ENCODE measurements at regions not wholly inside any gene's neighbourhood (a gene's known extent, or its start where the extent isn't known, plus 50 kb on each side); places are given as distances from the start of the nearest gene placed in this dataset.

DNA sequence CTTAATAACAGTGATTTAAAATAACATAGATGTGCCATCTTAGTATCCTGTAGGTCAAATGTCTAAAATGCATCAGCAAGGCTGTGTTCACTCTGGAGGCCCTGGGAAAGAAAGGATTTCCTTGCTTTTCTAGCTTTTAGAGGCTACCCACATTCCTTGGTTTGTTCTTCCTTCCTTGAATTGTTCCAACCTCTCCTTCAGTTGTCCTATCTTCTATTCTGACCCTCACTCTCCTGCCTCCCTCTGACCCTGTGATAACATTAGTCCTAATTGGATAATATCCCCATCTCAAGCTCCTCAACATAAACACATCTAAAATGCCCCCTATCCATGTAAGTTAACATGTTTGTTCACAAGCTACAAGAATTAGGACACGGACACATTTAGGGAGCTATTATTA, 733.5 kb downstream of the SOCS6 start:
- H3K4me3 ChIP-seq, result no peak overlapping the region
- H3K4me1 ChIP-seq, result no peaks in the 10 kb centered on the region
- intact Hi-C loops (cut with DNase I), result no loop called here
- DNase-seq (ENCODE audit: extremely low spot score in 2 of 2), result no peak
- no peaks in the 10 kb centered on the region for H3K36me3 ChIP-seq
- H3K9me3 ChIP-seq, result no peaks in the 10 kb centered on the region
- no peak for TF ChIP-seq POLR2A (IDR thresholded peaks at IDR 0.05)
- no peaks in the 10 kb centered on the region for H3K27me3 ChIP-seq
- no peak overlapping the region for H3K27ac ChIP-seq

DNA sequence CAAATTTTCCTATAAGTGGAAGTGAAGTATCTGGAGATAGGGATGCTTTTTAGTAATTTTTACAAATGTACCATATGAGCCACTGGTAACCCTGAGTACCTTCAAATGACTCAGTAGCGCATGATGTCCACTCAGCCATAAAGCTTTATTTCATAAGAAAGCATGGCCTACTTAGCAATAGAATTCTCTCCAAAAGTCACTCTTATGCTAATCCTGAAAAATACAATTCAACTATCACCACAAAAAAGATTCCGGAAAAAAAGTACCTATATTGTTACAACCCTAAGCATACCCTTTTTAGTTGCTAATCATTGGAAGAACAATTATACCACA, 732.2 kb downstream of the SOCS6 start:
- Histone ChIP-seq H3K36me3 (no peaks in the 10 kb centered on the region), H3K4me3 (no peak overlapping the region), H3K27me3 (no peaks in the 10 kb centered on the region), H3K27ac (no peak overlapping the region), H3K4me1 (no peaks in the 10 kb centered on the region), H3K9me3 (no peaks in the 10 kb centered on the region)
- no peak for DNase-seq (ENCODE audit: extremely low spot score in 2 of 2)
- intact Hi-C loops (cut with DNase I), result no loop called here
- TF ChIP-seq, protein P1, sequence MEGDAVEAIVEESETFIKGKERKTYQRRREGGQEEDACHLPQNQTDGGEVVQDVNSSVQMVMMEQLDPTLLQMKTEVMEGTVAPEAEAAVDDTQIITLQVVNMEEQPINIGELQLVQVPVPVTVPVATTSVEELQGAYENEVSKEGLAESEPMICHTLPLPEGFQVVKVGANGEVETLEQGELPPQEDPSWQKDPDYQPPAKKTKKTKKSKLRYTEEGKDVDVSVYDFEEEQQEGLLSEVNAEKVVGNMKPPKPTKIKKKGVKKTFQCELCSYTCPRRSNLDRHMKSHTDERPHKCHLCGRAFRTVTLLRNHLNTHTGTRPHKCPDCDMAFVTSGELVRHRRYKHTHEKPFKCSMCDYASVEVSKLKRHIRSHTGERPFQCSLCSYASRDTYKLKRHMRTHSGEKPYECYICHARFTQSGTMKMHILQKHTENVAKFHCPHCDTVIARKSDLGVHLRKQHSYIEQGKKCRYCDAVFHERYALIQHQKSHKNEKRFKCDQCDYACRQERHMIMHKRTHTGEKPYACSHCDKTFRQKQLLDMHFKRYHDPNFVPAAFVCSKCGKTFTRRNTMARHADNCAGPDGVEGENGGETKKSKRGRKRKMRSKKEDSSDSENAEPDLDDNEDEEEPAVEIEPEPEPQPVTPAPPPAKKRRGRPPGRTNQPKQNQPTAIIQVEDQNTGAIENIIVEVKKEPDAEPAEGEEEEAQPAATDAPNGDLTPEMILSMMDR (IDR thresholded peaks at IDR 0.05), result no peak
- no peak for TF ChIP-seq POLR2AphosphoS5 (IDR thresholded peaks at IDR 0.05; ENCODE audit: insufficient read depth in 1 of 2, low read depth in 1 of 2)
- no peak for TF ChIP-seq POLR2A (IDR thresholded peaks at IDR 0.05)

DNA sequence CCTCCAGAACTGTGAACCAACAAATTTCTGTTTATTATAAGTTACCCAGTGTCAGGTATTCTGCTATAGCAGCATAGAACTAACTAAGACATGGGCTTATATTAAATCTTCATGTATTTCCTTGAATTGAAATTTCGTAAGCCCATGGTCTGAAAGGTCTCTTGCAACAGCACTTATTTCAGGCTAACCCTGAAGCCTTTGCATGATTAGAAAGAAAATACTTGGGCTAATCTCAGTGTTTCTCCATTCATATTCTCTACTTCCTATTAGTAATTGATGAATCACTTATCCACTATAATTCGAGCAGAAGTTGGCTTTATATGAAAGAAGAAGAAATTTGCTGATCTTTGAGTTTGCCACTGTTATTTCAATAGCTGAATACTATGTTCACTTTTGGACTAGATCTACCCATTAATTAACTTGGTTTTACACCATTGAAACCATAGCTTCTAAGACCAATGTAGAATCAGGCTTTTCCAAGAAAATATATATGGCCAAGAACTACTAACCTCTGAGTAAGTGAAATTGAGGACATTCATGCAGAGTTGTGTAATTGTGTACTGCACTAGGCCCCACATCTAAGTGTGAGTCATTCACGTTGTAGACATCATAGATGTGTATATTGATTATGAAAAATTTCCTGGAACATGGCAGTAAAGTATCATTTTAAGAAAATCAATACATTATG, 731.6 kb downstream of the SOCS6 start:
- Histone ChIP-seq H3K27ac (no peak overlapping the region), H3K27me3 (no peaks in the 10 kb centered on the region), H3K4me1 (no peaks in the 10 kb centered on the region), H3K36me3 (no peaks in the 10 kb centered on the region), H3K4me3 (no peak overlapping the region), H3K9me3 (no peaks in the 10 kb centered on the region)
- intact Hi-C loops (cut with DNase I), result no loop called here
- DNase-seq (ENCODE audit: extremely low spot score in 2 of 2), result no peak
- TF ChIP-seq, protein P1 (IDR thresholded peaks at IDR 0.05), result no peak
- no peak for TF ChIP-seq POLR2AphosphoS5 (IDR thresholded peaks at IDR 0.05; ENCODE audit: insufficient read depth in 1 of 2, low read depth in 1 of 2)

DNA sequence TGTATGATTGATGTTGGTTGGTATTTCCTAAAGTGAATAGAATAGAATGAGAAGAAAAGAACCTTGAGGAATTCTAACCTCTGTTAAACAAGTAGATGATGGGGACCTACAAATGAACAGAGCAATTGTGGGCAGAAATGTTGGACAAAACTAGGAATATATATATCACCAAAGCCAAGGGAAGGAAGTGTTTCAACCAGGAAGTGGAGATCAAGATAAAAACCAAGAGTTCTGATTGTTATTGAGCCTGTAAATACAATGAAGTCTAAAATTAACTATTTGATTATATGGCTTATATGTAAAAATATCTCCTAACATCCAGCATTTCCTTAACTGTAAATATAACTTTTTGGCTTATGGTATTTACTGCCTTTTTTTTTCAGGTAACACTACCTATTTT, 730.0 kb downstream of the SOCS6 start:
- Histone ChIP-seq H3K9me3 (no peaks in the 10 kb centered on the region), H3K4me1 (no peaks in the 10 kb centered on the region), H3K36me3 (no peaks in the 10 kb centered on the region), H3K27ac (no peak overlapping the region), H3K27me3 (no peaks in the 10 kb centered on the region), H3K4me3 (no peak overlapping the region)
- TF ChIP-seq POLR2A (IDR thresholded peaks at IDR 0.05), result no peak
- no peak for TF ChIP-seq POLR2AphosphoS5 (IDR thresholded peaks at IDR 0.05; ENCODE audit: insufficient read depth in 1 of 2, low read depth in 1 of 2)
- TF ChIP-seq, protein P1 (IDR thresholded peaks at IDR 0.05), result no peak
- no peak for DNase-seq (ENCODE audit: extremely low spot score in 2 of 2)
- intact Hi-C loops (cut with DNase I), result no loop called here

DNA sequence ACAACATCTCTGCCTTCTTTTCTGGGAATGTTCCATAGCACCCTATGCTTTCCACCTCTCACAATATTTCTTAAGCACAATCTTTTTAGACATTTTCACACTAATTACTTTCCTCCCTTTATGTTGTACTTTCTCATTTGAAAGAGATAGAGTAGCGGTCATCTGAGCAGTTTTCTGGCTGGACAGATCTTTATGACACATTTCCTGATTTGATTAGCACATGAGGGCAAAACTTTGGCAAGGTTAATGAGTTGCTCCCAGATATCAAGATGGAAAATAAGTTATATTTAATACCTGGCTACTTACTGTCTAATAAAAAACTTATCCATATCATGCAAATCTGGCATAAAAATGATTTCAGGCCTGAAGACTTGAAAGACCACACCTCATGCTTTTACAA, 723.9 kb downstream of the SOCS6 start:
- Histone ChIP-seq H3K9me3 (no peaks in the 10 kb centered on the region), H3K4me3 (no peak overlapping the region), H3K27ac (no peak overlapping the region), H3K27me3 (no peaks in the 10 kb centered on the region), H3K4me1 (no peaks in the 10 kb centered on the region), H3K36me3 (no peaks in the 10 kb centered on the region)
- no peak for DNase-seq (ENCODE audit: extremely low spot score in 2 of 2)
- intact Hi-C loops (cut with DNase I), result no loop called here
- TF ChIP-seq, protein P1 (IDR thresholded peaks at IDR 0.05), result no peak
- TF ChIP-seq POLR2AphosphoS5 (IDR thresholded peaks at IDR 0.05; ENCODE audit: insufficient read depth in 1 of 2, low read depth in 1 of 2) (no peak), POLR2A (IDR thresholded peaks at IDR 0.05) (no peak)
